HG03097 (cell line): ENCODE measurements at regions not wholly inside any gene's neighbourhood (a gene's known extent, or its start where the extent isn't known, plus 50 kb on each side); places are given as distances from the start of the nearest gene placed in this dataset.

ENCODE experiments used
- ATAC-seq: cut with Tn5 transposase; IDR thresholded peaks from one replicate; pipeline ENCODE4 v1.9.1; 2021; ENCODE audit not compliant: unreplicated experiment, low FRiP score

GRCh38 chr2:226410247-226410835 is 389.3 kb downstream of the IRS1 start:
- ATAC-seq, result no peak

DNA sequence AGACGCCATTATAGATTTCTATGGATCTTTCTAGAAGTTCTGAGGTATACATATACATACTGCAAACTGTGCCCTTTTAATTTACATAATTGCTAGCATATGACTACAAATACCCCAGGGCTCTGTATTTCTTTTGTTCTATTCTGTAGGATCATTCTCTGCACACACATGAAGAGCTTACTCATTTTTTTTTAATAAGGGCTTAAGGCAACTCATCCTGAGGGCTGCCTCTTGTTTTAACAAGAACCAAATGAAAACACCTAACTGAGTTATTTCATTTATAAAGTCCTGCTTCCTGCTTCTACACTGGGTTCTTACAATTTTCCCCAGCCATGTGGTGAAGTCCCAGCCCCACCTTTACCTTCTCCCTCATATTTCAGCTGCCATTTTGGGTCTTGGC is 390.5 kb downstream of the IRS1 start:
- ATAC-seq, result no peak

- no peak for ATAC-seq
Measured at GRCh38 chr2:226408141-226408540, 391.5 kb downstream of the IRS1 start.

DNA sequence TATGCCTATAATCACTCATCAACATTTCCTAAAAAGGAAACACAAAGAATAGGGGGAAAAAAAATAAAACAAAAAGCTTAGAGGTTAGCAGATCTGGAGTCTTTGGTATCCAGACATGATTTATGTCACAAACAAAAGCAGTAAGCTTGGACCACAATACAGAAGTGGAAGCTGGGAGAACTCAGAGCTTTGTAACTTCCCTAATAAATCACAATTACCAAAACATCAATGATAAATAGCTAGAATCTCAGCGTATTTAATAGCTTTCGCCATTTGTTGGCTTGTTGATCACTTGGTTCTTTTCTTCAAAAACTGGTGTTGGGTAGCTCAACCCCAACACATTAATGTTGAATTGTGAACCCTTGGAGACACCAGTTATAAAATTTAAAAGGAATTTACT is 392.5 kb downstream of the IRS1 start:
- no peak for ATAC-seq

DNA sequence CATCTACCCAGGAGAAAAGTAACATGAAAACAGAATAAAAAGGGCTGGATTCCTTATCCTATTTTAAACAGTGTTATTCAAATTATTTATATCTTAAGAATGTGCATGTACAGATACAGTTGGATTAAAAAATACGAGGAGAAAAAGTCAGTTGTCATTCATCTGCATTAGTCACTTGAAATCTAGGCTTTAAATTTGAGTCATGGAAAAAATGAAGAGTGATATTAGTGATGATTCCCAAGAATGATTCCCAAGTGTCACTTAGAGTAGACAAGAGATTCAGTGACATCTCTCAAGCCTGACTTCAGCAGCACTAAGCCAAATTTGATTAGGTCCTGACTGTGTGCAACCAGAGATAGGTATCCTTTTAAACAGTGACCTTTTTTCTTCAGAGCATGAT is 394.2 kb downstream of the IRS1 start:
- no peak for ATAC-seq

- no peak for ATAC-seq
Measured at GRCh38 chr2:226403369-226403768, 396.3 kb downstream of the IRS1 start.

DNA sequence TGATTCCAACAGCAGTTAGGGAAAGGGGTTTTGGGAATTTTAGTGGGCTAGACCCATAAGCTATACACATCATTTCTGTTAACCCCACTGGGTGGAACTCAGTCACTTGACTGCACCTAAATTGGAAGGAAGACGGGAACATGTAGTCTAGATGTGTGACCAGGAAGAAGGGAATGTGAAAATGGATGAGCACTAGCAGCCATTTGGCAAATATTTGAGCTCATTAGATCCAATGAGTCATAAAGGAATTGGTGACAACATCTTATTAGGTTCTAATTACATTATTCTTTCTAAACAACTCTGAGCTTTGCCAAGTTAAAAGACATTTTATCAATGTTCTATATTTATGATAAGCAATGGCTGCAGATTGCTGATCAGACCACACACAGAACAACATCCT is 400.6 kb downstream of the IRS1 start:
- ATAC-seq, result no peak

DNA sequence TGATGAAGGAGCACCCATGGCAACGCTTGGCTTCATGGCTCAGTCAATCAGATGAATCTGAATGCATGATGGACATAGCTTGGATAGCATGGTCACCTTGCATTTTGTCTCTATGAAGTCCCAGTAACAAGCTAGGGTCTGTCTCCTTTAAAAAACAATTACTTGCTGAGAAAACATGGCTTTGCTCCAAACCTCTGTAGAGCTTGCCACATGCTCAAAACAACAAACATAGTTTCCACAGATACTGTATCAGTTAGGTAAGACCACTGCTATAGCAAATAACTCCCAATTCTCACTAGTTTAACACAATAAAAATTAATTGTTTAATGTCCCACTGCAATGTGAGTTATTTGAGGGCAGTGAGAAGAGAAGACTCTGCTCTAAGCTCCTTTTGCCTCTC is 401.0 kb downstream of the IRS1 start:
- no peak for ATAC-seq

DNA sequence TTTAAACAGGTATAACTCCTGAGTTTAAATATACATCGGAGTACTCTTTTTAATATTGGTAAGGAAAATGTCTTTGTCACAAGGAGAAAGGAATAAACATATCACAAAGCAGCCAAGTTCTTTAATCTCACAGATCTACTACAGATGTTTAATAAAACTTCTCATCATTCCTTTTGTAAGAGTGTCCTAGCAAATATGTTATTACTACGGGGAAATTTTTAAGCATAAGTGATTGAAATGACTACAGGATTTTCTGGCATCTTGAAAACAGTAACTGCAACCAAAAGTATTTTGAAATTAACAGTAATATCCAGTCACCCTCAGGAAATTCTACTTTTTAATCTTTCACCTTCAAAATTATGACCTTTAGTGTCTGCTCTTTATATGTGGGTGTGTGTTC is 403.1 kb downstream of the IRS1 start:
- no peak for ATAC-seq

DNA sequence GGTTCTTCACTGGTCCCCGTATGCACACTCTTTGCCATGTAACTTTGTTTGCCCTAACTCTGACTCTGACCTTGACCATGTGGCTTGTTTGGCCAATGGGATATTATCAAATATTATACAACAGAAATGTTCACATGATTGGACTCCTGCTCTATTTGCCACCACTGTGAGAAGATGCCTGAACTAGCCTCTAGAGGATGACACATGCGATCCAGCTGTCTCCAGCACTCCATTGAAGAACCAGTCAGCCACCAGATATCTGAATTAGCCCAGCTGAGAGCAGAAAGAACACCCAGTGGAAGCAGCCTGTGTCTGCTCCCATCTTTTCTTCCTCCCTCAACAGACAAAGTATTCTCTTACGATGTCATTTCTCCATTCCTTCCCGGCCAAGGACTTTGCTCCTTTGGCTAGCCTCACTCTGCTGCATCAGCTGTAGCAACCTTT is 412.1 kb downstream of the IRS1 start:
- ATAC-seq, result no peak

GRCh38 chr2:226383461-226383860 is 416.2 kb downstream of the IRS1 start:
- ATAC-seq, result no peak

DNA sequence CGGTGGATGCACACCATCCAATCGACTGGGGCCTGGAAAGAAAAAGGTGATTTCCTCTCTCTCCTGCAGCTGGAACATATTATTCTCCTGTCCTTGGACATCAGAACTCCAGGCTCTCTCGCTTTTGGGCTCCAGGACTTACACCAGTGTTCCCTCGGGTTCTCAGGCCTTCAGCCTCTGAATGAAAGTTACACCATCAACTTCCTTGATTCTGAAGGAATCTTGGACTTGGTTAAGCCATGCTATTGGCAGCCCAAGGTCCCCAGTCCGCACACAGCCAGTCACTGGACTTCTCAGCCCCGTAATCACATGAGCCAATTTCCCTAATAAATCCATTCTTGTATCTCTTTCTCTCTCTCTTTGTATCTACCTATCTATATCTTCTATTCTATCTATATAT is 418.9 kb downstream of the IRS1 start:
- no peak for ATAC-seq

GRCh38 chr2:226378753-226379705 is 420.6 kb downstream of the IRS1 start:
- no peak for ATAC-seq

DNA sequence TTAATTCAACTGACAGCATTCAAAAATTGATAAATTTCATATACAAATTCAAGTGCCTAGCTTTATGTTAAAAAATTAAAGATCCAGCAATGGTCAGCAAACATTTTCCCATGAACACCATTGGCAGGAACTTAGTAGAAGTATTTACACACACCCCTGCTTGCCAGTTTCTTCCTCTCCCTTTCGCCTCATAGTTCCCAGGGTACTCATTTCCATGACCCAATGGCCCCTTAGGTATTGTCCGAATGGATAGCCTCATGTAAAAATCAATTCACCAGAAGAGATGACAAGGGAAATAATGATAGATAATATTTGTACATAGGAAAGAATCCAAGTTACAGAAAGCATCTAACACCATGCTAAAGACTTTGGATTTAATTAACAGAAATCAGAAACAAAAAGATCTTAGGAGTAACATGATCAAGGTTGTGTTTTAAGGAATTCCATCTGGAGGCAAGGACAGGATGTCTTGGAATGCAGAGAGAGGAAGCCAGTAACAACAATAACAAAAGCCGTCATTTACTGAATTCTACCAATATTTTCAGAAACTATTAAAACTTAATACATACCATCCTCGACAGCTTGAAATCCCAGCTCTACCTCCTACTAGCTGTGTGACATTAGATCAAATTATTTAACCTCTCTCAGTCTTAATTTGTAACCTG is 423.0 kb downstream of the IRS1 start:
- ATAC-seq, result no peak

GRCh38 chr2:226366920-226367319 is 432.7 kb downstream of the IRS1 start:
- ATAC-seq, result no peak

- no peak for ATAC-seq
Measured at GRCh38 chr2:226364217-226364616, 435.4 kb downstream of the IRS1 start.

DNA sequence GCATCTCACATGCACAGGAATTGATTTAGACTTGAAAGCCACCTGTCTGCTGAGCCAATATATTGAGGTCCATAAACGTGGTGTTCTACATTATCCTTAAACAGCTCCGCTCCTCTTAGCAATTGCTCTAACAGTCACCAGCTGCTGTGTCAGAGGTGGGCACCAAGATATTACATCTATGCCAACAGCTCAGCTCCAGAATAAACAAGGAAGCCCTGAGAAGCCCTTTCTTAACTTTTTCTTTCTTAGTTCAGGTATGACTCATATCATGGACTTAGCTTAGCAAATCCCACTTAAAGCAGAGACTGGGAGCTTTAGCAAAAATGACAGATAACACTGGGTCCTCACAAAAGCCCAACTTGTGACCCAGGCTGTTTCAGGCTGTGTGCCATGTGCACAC is 436.6 kb downstream of the IRS1 start:
- ATAC-seq, result no peak

GRCh38 chr2:226360658-226361057 is 439.0 kb downstream of the IRS1 start:
- ATAC-seq, result no peak

DNA sequence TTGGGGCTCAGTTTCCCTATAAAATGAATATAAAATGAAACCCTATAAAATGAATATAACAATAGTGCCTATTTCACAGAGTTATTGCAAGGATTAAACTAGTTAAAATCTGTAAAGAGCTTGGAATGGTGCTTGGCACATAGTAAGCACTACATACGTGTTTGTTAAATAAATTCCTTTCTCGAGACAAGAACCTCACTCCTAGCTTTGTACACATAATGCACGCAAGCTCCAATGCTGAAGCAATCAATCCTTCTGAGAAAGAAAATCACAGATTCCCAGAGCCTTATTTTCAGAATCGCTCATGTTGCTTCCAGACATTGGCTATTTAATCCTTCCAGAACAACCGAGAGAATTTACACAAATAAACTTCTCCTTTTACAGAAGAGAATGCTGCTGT is 440.9 kb downstream of the IRS1 start:
- ATAC-seq, result no peak

- ATAC-seq, result no peak
Measured at GRCh38 chr2:226357816-226358215, 441.8 kb downstream of the IRS1 start.

- ATAC-seq, result no peak
Measured at GRCh38 chr2:226355600-226355999, 444.0 kb downstream of the IRS1 start.

DNA sequence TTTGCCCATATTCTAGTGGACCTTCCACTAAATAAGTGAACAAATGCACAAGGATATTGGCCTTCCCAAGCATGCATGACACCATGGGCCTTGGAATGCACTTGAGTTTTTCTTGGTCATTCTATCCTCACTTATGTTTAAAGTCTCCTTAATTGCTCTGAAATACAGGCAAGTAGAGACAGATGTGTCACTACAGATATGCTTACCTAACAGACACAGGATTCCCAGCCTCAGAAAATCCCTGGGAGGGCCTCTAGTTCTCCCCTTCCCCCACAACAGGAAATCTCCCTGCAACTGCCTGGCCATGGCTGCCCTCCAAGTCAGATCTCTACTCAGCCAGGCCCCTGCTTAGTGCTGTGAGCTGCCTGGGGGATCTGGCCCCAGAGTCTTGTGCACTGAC is 445.2 kb downstream of the IRS1 start:
- no peak for ATAC-seq
